ENCODE measurements at regions not wholly inside any gene's neighbourhood (a gene's known extent, or its start where the extent isn't known, plus 50 kb on each side); places are given as distances from the start of the nearest gene placed in this dataset.

DNA sequence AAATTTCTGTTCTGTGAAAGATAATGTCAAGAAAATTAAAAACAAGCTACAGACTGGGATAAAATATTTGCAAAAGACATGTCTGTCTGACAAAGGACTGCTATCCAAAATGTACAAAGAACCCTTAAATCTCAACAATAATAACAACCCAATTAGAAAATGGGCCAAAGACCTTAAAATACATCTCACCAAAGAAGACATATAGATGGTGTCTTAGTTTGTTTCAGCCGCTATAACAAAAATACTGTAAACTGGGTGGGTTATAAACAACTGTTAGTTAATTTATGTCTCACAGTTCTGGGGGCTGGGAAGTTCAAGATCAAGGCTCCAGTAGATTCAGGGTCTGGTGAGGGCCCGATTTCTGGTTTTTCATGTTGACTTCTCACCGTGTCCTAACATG lies 106.2 kb upstream of the AGTR1 start:
- intact Hi-C loops (cut with DNase I), result no loop called here

DNA sequence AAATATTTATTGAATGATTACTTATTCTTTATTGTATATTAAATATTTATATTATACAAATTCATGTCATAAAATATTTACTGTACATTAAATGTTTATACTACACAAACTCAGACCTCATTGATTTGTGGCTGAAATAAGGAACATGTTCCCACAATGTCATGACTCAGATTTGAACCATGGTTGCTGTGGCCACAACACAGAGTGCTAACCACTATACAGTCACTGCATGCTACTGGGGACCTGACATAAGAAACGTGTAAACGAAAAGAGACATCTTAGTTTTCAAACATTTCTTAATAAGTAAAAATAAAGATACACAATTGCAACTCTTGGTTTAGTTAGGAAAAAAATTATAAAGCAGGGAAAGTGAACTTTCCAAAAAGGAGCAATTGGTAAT lies 99.1 kb upstream of the AGTR1 start:
- Histone ChIP-seq H3K9me3 (ENCODE audit: control insufficient read depth, low read length) (no peaks in the 10 kb centered on the region), H3K4me3 (ENCODE audit: low read length in 2 of 2) (no peak overlapping the region), H3K36me3 (ENCODE audit: control insufficient read depth in 1 of 2, insufficient read depth in 2 of 2, low read length in 1 of 2) (no peaks in the 10 kb centered on the region), H3K27me3 (ENCODE audit: control insufficient read depth in 1 of 2, insufficient read depth in 2 of 2, low read length in 1 of 2) (no peaks in the 10 kb centered on the region), H3K27ac (ENCODE audit: low read depth in 1 of 2, low read length in 2 of 2) (no peak overlapping the region), H3K4me1 (ENCODE audit: control insufficient read depth in 1 of 2, insufficient read depth in 2 of 2, low read length in 2 of 2) (peaks cover 0 to 3% of the 10 kb centered on the region in 2 donors)
- WGBS, 2 donors, result 86 to 89% methylated on average over 2 of the region's 2 CpGs
- intact Hi-C loops (cut with DNase I), result no loop called here
- ATAC-seq (ENCODE audit: low FRiP score) (no peak), DNase-seq (no peak)

More for the DNA sequence above, 106.2 kb upstream of the AGTR1 start:
- no peaks in the 10 kb centered on the region for H3K4me1 ChIP-seq (ENCODE audit: control insufficient read depth in 1 of 2, insufficient read depth in 2 of 2, low read length in 2 of 2)
- no peaks in the 10 kb centered on the region for H3K36me3 ChIP-seq (ENCODE audit: control insufficient read depth in 1 of 2, insufficient read depth in 2 of 2, low read length in 1 of 2)
- WGBS, 2 donors, result 91 to 96% methylated on average over 3 of the region's 3 CpGs
- H3K27me3 ChIP-seq (ENCODE audit: control insufficient read depth in 1 of 2, insufficient read depth in 2 of 2, low read length in 1 of 2), result no peaks in the 10 kb centered on the region
- H3K4me3 ChIP-seq (ENCODE audit: low read length in 2 of 2), result no peak overlapping the region
- H3K9me3 ChIP-seq (ENCODE audit: control insufficient read depth, low read length), result no peaks in the 10 kb centered on the region
- no peak for DNase-seq
- H3K27ac ChIP-seq (ENCODE audit: low read depth in 1 of 2, low read length in 2 of 2), result no peak overlapping the region
- ATAC-seq (ENCODE audit: low FRiP score), result no peak

DNA sequence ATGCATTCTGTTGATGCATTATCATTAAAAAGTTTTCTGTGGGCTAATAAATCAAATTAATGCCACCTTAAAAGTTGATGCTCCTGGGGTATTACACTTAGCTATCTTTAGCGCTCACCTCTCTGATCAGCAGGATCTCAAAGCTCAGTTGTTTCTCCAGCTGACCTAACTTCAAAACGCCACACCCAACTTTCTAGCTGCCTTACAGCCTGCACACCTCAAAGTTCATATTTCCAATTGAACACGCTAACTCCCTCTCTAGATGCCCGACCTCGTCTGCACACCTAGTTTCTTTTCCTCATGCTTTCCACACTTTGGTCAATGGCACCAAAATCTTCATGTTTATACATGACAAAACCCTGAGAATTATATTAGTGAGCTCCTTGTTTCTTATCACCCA lies 98.2 kb upstream of the AGTR1 start:
- no peak overlapping the region for H3K4me3 ChIP-seq (ENCODE audit: low read length in 2 of 2)
- 85 to 89% methylated on average over 5 of the region's 5 CpGs for WGBS, 2 donors

DNA sequence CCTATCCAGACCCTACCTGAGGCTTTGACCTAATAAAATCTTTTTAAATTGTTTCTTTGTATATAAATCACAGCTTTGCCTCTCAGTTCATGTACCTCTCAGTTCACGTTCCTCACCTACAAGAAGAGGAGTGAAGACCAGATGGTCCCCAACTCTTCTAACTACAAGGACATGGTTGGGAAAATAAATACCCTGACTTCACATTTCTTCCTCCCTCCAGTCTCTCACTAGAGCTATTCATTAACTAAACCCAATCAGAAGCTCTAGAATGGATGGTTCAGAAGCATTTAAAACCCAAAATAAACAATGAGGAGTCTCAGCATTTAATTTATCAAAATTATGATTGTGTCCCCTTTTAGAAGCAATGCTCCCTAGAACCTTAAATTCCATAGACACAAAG lies 97.3 kb upstream of the AGTR1 start:
- Histone ChIP-seq H3K4me1 (ENCODE audit: control insufficient read depth in 1 of 2, insufficient read depth in 2 of 2, low read length in 2 of 2) (peaks cover 0 to 3% of the 10 kb centered on the region in 2 donors), H3K27ac (ENCODE audit: low read depth in 1 of 2, low read length in 2 of 2) (no peak overlapping the region), H3K36me3 (ENCODE audit: control insufficient read depth in 1 of 2, insufficient read depth in 2 of 2, low read length in 1 of 2) (no peaks in the 10 kb centered on the region), H3K9me3 (ENCODE audit: control insufficient read depth, low read length) (no peaks in the 10 kb centered on the region), H3K27me3 (ENCODE audit: control insufficient read depth in 1 of 2, insufficient read depth in 2 of 2, low read length in 1 of 2) (no peaks in the 10 kb centered on the region), H3K4me3 (ENCODE audit: low read length in 2 of 2) (no peak overlapping the region)
- 57 to 81% methylated on average over 1 of the region's 1 CpG for WGBS, 2 donors
- intact Hi-C loops (cut with DNase I), result no loop called here
- DNase-seq (no peak), ATAC-seq (ENCODE audit: low FRiP score) (no peak)

More for the DNA sequence above, 98.2 kb upstream of the AGTR1 start:
- H3K4me1 ChIP-seq (ENCODE audit: control insufficient read depth in 1 of 2, insufficient read depth in 2 of 2, low read length in 2 of 2), result peaks cover 0 to 3% of the 10 kb centered on the region in 2 donors
- ATAC-seq (ENCODE audit: low FRiP score), result no peak
- no peak overlapping the region for H3K27ac ChIP-seq (ENCODE audit: low read depth in 1 of 2, low read length in 2 of 2)
- no peaks in the 10 kb centered on the region for H3K36me3 ChIP-seq (ENCODE audit: control insufficient read depth in 1 of 2, insufficient read depth in 2 of 2, low read length in 1 of 2)
- intact Hi-C loops (cut with DNase I), result no loop called here
- no peaks in the 10 kb centered on the region for H3K9me3 ChIP-seq (ENCODE audit: control insufficient read depth, low read length)
- H3K27me3 ChIP-seq (ENCODE audit: control insufficient read depth in 1 of 2, insufficient read depth in 2 of 2, low read length in 1 of 2), result no peaks in the 10 kb centered on the region
- DNase-seq, result no peak

DNA sequence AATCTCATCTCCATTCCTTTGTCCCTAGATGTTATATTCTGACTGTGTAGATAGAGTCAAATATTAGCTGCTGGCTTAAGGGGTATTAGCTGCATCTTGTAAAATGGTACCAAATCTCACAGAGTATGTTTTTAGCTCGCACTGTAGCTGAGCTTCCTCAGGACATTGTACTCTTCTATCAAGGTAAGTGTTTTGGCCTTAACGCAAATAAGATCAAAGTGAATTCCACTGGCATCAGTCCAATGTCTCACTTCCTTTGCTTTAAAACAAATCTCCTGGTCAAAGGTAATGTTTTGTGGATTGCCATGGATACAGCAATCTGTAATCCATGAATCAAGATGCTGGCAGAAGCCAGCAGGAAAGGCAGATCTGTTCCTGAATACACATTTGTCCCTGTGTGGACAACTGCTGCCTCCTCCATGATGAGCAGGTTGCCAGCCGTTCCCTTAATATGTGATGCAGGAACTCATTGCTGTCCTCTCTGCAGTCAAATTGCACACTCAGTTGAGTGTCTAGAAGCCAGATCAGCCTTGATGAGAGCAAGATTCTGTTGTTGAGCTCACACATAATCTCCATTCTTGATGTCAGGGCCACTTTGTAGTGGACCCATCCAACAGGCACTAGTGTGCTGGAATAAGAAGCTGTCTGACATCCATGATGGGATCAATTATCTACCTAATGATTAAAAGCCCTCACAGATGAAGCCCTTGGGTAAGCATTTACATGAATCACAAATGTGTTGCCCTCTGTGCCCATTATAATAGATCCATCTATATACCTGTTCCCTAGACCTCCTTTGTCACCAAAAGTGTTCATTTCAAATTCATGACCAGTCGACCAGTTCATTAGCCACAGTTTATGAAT lies 96.6 kb upstream of the AGTR1 start:
- 74 to 79% methylated on average over 4 of the region's 4 CpGs for WGBS, 2 donors
- no peak overlapping the region for H3K4me3 ChIP-seq (ENCODE audit: low read length in 2 of 2)
- H3K27me3 ChIP-seq (ENCODE audit: control insufficient read depth in 1 of 2, insufficient read depth in 2 of 2, low read length in 1 of 2), result no peaks in the 10 kb centered on the region
- ATAC-seq (ENCODE audit: low FRiP score), result no peak
- no peak overlapping the region for H3K27ac ChIP-seq (ENCODE audit: low read depth in 1 of 2, low read length in 2 of 2)
- H3K9me3 ChIP-seq (ENCODE audit: control insufficient read depth, low read length), result no peaks in the 10 kb centered on the region
- DNase-seq, result no peak
- no peaks in the 10 kb centered on the region for H3K36me3 ChIP-seq (ENCODE audit: control insufficient read depth in 1 of 2, insufficient read depth in 2 of 2, low read length in 1 of 2)
- intact Hi-C loops (cut with DNase I), result no loop called here
- H3K4me1 ChIP-seq (ENCODE audit: control insufficient read depth in 1 of 2, insufficient read depth in 2 of 2, low read length in 2 of 2), result peaks cover 0 to 3% of the 10 kb centered on the region in 2 donors

DNA sequence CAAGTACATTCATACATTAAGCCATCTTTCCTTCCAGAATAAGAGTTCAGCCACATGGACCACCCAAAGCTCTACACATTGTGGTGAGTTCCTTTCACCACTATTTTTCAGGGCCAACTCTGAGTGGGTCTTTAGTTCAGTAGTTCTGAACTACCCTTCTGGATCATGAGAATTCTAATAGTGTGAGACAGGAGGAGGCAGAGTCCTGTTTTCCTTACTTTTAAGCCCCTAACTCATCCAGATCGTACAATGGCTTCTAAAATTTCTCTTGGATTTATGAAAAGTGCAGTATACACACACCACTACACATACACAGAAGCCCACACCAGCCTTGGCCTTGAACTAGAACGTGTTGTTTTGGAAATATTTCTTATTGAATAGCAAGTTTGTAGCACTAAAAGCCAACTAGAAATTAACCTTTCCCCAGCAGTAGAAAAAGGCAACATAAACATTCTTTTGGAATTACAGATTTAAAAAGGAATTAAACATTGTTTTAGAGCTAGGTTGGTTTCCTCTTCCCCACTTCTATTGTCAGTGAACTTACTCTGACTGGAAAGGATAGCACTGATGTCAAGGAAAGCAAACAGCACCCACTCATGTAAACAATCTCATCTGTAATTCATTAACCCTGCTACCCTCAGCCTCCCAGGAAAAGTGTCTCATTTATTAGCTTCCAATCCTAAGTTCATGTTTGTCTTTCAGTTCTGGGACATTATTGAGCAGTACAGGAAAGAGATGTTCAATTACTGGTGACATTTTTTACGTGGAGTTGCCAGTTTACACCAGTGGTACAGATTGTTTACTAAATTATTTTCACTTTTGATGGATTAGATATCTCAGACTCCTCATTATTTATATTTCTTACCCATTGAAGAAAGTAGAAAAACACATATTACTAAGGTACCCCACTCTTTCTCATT lies 95.7 kb upstream of the AGTR1 start:
- intact Hi-C loops (cut with DNase I), result no loop called here
- 52 to 56% methylated on average over 3 of the region's 3 CpGs for WGBS, 2 donors
- Histone ChIP-seq H3K4me1 (ENCODE audit: control insufficient read depth in 1 of 2, insufficient read depth in 2 of 2, low read length in 2 of 2) (peaks cover 2 to 8% of the 10 kb centered on the region in 2 donors), H3K4me3 (ENCODE audit: low read length in 2 of 2) (no peak overlapping the region), H3K27me3 (ENCODE audit: control insufficient read depth in 1 of 2, insufficient read depth in 2 of 2, low read length in 1 of 2) (no peaks in the 10 kb centered on the region), H3K36me3 (ENCODE audit: control insufficient read depth in 1 of 2, insufficient read depth in 2 of 2, low read length in 1 of 2) (no peaks in the 10 kb centered on the region), H3K27ac (ENCODE audit: low read depth in 1 of 2, low read length in 2 of 2) (no peak overlapping the region), H3K9me3 (ENCODE audit: control insufficient read depth, low read length) (no peaks in the 10 kb centered on the region)
- ATAC-seq (ENCODE audit: low FRiP score) (no peak), DNase-seq (no peak)

DNA sequence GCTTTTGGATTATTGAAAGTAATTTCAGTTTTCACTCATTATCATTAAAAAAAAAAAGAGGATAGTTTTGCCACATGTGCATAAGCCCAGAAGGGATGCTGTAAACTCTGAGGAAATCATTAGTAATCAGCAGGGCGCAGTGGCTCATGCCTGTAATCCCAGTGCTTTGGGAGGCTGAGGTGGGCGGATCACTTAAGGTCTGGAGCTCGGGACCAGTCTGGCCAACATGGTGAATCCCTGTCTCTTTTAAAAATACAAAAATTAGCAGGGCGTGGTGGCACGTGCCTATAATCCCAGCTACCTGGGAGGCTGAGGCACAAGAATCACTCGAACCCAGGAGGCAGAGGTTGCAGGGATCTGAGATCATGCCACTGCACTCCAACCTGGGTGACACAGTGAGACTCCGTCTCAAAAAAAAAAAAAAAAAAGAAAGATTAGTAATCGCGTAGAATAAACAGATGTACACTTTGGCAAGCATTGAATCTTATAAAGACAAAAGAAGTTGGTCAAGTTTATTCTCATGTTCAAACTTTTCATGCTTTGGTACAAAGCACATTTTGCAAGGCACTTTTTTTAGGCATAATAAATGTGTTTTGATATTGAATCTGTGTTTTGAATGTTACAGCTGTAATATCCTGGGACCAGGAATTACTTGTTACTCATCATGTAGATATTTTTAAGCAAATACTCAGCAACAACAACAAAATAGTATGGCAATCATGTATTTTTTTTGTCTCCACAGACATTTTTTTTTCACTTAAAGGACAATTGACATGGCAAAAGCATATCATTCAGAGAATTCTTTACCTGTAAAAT lies 93.2 kb upstream of the AGTR1 start:
- Histone ChIP-seq H3K4me3 (ENCODE audit: low read length in 2 of 2) (no peak overlapping the region), H3K4me1 (ENCODE audit: control insufficient read depth in 1 of 2, insufficient read depth in 2 of 2, low read length in 2 of 2) (peaks cover 3 to 8% of the 10 kb centered on the region in 2 donors), H3K36me3 (ENCODE audit: control insufficient read depth in 1 of 2, insufficient read depth in 2 of 2, low read length in 1 of 2) (no peaks in the 10 kb centered on the region), H3K9me3 (ENCODE audit: control insufficient read depth, low read length) (no peaks in the 10 kb centered on the region), H3K27me3 (ENCODE audit: control insufficient read depth in 1 of 2, insufficient read depth in 2 of 2, low read length in 1 of 2) (no peaks in the 10 kb centered on the region), H3K27ac (ENCODE audit: low read depth in 1 of 2, low read length in 2 of 2) (no peak overlapping the region)
- 81 to 82% methylated on average over 9 of the region's 9 CpGs for WGBS, 2 donors
- intact Hi-C loops (cut with DNase I), result no loop called here
- DNase-seq (no peak), ATAC-seq (ENCODE audit: low FRiP score) (no peak)

DNA sequence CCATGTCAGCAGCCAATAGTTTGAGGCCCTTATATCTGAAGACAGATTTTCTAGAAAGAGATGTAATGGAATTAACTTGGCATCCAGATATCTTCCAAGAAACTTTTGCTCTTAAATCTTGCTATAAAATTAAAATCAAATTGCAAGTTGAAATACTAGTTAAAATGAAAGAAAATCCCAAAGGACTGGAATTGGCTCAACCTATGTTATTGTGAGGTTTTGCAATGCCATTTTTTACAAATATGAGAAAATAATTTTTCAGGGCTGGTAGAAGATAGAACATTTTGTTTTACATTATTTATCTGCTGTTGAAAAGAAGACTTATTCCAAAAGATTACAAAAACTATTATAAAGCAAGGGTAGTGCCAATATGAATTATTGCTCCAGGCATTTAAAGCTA lies 92.2 kb upstream of the AGTR1 start:
- H3K27me3 ChIP-seq (ENCODE audit: control insufficient read depth in 1 of 2, insufficient read depth in 2 of 2, low read length in 1 of 2), result no peaks in the 10 kb centered on the region
- H3K4me3 ChIP-seq (ENCODE audit: low read length in 2 of 2), result no peak overlapping the region
- intact Hi-C loops (cut with DNase I), result no loop called here
- H3K27ac ChIP-seq (ENCODE audit: low read depth in 1 of 2, low read length in 2 of 2), result no peak overlapping the region
- H3K4me1 ChIP-seq (ENCODE audit: control insufficient read depth in 1 of 2, insufficient read depth in 2 of 2, low read length in 2 of 2), result peaks cover 3 to 8% of the 10 kb centered on the region in 2 donors
- H3K36me3 ChIP-seq (ENCODE audit: control insufficient read depth in 1 of 2, insufficient read depth in 2 of 2, low read length in 1 of 2), result no peaks in the 10 kb centered on the region
- DNase-seq (no peak), ATAC-seq (ENCODE audit: low FRiP score) (no peak)
- no peaks in the 10 kb centered on the region for H3K9me3 ChIP-seq (ENCODE audit: control insufficient read depth, low read length)
